Karpas-422 (cell line): ENCODE measurements at regions not wholly inside any gene's neighbourhood (a gene's known extent, or its start where the extent isn't known, plus 50 kb on each side); places are given as distances from the start of the nearest gene placed in this dataset.

Experiments
- DNase-seq: peaks from one replicate; pipeline ENCODE4 v3.0.0-alpha.2; 2015
- H2AFZ ChIP-seq: fragments of 200-600 bp; sonication (generic); 2 replicates; pipeline ENCODE4 v1.6.1; 2014; ENCODE audit warnings: antibody characterized with exemption, low read length, mixed read lengths
- H3K27ac ChIP-seq: fragments of 200-600 bp; sonication (generic); 2 replicates; pipeline ENCODE4 v1.5.1; 2014; ENCODE audit warnings: mild to moderate bottlenecking, low read length, moderate library complexity
- H3K27me3 ChIP-seq: fragments of 200-600 bp; sonication (generic); 2 replicates; pipeline ENCODE4 v1.6.1; 2014; ENCODE audit warnings: low read length, mixed read lengths
- H3K36me3 ChIP-seq: fragments of 200-600 bp; sonication (generic); 2 replicates; pipeline ENCODE4 v1.6.1; 2014; ENCODE audit warnings: low read length, mixed read lengths; ENCODE audit not compliant: insufficient read depth
- H3K4me1 ChIP-seq: fragments of 200-600 bp; sonication (generic); 2 replicates; pipeline ENCODE4 v1.6.1; 2014; ENCODE audit warnings: mild to moderate bottlenecking, low read length, mixed read lengths
- H3K4me2 ChIP-seq: fragments of 200-600 bp; sonication (generic); 2 replicates; pipeline ENCODE4 v1.6.1; 2014; ENCODE audit warnings: low read length, low read depth, mild to moderate bottlenecking; ENCODE audit not compliant: poor library complexity, severe bottlenecking
- H3K4me3 ChIP-seq: fragments of 200-600 bp; sonication (generic); 2 replicates; pipeline ENCODE4 v1.5.1; 2014; ENCODE audit warnings: mild to moderate bottlenecking, antibody characterized with exemption, low read length, mixed read lengths
- H3K79me2 ChIP-seq: fragments of 200-600 bp; sonication (generic); 2 replicates; pipeline ENCODE4 v1.6.1; 2014; ENCODE audit warnings: mild to moderate bottlenecking, low read length, mixed read lengths
- H3K9ac ChIP-seq: fragments of 200-600 bp; sonication (generic); 2 replicates; pipeline ENCODE4 v1.6.0; 2014; ENCODE audit warnings: low read length
- H3K9me2 ChIP-seq: fragments of 200-600 bp; sonication (generic), shearing (Covaris generic); replicated peaks from 2 replicates; pipeline ENCODE4 v1.6.0; 2014; ENCODE audit warnings: mild to moderate bottlenecking, low read length, moderate library complexity; ENCODE audit not compliant: insufficient read depth
- H3K9me3 ChIP-seq: fragments of 300-700, 200-600 bp; sonication (generic); 2 replicates; pipeline ENCODE4 v1.6.1; 2014; ENCODE audit warnings: low read length, mixed read lengths
- H4K20me1 ChIP-seq: fragments of 200-600 bp; sonication (generic); 2 replicates; pipeline ENCODE4 v1.6.1; 2014; ENCODE audit warnings: mild to moderate bottlenecking, antibody characterized with exemption, low read length, low read depth; ENCODE audit not compliant: insufficient read depth

DNA sequence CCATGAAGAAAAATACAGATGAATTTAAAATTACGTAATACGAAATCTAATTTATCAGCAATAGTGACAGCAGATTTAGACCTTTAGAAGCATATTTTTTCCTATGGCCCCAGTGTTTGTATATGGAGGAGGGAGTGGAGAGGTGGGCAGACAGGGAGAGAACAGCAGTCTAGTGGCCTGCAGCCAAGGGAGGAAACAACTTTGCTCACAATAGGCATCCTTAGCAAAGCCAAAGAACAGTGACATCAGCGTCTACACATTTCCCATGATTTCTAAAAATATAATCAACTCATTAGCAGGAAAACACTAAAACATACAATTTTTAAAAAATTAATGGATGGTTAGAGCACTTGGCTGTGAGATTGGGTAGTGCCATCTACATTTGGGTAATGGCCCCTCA lies 622.6 kb upstream of the ATP2B1 start:
- no peaks in the 10 kb centered on the region for H3K4me1 ChIP-seq
- H3K27me3 ChIP-seq: no peaks in the 10 kb centered on the region
- no peak for DNase-seq
- H3K9me2 ChIP-seq: no peaks in the 10 kb centered on the region
- no peak overlapping the region for H2AFZ ChIP-seq
- H3K36me3 ChIP-seq: no peaks in the 10 kb centered on the region
- peaks cover 3% of the 10 kb centered on the region; the same call in 1 of the 2 replicates for H3K9me3 ChIP-seq
- no peaks in the 10 kb centered on the region for H3K79me2 ChIP-seq
- no peak overlapping the region for H3K9ac ChIP-seq
- no peak overlapping the region for H3K4me2 ChIP-seq
- no peak overlapping the region for H3K4me3 ChIP-seq
- no peak overlapping the region for H3K27ac ChIP-seq
- no peaks in the 10 kb centered on the region for H4K20me1 ChIP-seq

DNA sequence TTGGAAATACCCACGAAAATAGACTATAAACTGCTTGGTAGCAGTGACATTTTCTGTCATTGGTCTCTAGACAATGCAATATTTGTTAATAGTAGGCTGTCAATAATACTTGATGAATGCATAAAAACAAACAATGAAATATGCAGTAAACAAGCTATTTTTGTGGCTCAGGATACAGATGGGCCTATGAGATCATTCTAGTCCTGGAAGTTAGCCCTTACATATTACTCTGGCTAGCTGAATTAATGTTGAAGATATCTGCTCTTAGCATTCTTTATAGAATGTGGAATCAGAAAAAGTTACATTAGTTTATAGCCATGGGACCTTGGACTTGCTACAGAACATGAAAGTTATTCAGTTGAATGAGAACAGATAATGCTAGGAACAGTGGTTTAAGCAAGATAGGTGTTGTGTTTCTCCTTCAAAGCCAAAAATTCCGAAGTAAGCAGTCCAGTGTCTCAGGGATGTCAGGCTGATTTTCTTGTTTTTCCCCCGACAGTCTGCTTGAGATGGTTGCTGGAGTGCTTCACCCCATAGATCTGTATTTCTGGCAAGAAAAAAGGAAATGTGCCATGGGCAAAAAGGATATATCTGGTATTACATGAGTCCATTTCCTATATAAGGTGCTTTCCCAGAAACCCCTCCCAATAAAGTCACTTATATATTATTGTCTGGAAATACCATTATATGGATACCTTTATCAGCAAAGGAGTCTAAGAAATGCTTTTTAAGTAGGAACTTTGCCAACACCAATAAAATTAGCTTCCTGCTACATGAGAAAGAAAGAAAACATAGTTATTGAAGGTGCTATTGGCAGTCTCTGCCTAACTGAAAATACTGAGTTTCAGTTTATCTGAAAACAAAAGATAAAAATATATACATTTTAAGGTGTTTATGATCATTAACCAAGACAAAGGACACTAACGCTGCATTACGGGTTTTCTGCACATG lies 619.4 kb upstream of the ATP2B1 start:
- Histone ChIP-seq H3K9ac (no peak overlapping the region), H3K9me3 (no peaks in the 10 kb centered on the region), H3K9me2 (no peaks in the 10 kb centered on the region), H3K27me3 (no peaks in the 10 kb centered on the region), H3K79me2 (no peaks in the 10 kb centered on the region), H3K4me2 (no peak overlapping the region), H3K4me1 (no peaks in the 10 kb centered on the region), H4K20me1 (no peaks in the 10 kb centered on the region), H3K4me3 (no peak overlapping the region), H2AFZ (no peak overlapping the region), H3K36me3 (no peaks in the 10 kb centered on the region), H3K27ac (no peak overlapping the region)
- DNase-seq: no peak

DNA sequence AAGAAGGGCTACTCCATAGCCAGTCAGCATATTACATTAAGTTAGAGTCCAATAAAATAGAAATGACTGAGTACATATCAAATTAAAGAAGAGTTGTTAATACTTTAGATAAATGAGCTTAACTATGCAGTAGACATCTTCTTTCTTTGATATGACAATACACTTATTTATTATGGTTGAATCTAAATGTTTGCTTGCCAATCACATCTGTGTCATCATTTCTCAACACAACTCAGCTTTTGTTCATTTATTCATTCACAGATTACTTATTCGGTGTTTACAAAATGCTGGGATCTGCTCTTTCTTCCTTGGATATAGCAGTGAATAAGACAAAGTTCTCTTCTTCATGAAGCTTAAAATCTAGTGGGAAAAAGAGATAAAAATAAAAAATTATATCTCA lies 614.6 kb upstream of the ATP2B1 start:
- Histone ChIP-seq H3K79me2 (no peaks in the 10 kb centered on the region), H3K9ac (no peak overlapping the region), H3K27me3 (no peaks in the 10 kb centered on the region)

DNA sequence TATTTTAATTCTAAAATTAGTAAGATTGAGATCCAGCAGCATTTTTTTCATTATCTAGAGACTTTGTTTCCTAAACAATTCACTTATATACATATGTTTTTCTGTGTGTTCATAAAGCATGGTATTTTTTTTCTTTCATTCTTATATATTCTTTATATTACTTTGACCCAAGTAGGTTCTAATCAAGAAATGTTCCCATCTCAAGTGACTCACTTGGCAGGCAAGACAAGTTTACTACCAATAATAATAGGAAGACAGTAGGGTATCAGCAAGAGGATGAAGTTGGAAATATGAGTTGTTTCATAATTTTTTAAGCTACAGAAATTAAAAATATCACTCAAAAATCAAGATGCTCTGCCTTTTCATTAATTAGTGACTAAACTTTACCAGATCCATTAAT lies 613.4 kb upstream of the ATP2B1 start:
- no peaks in the 10 kb centered on the region for H4K20me1 ChIP-seq
- no peaks in the 10 kb centered on the region for H3K9me3 ChIP-seq
- no peaks in the 10 kb centered on the region for H3K4me1 ChIP-seq
- H3K27ac ChIP-seq: no peak overlapping the region
- no peak overlapping the region for H3K4me2 ChIP-seq
- H2AFZ ChIP-seq: no peak overlapping the region
- no peaks in the 10 kb centered on the region for H3K79me2 ChIP-seq
- no peaks in the 10 kb centered on the region for H3K27me3 ChIP-seq
- H3K4me3 ChIP-seq: no peak overlapping the region
- no peak for DNase-seq
- no peaks in the 10 kb centered on the region for H3K9me2 ChIP-seq
- no peak overlapping the region for H3K9ac ChIP-seq
- no peaks in the 10 kb centered on the region for H3K36me3 ChIP-seq

More for the DNA sequence above, 614.6 kb upstream of the ATP2B1 start:
- Histone ChIP-seq H3K4me3 (no peak overlapping the region), H4K20me1 (no peaks in the 10 kb centered on the region), H3K4me2 (no peak overlapping the region), H2AFZ (no peak overlapping the region), H3K4me1 (no peaks in the 10 kb centered on the region), H3K27ac (no peak overlapping the region), H3K9me2 (no peaks in the 10 kb centered on the region), H3K9me3 (no peaks in the 10 kb centered on the region), H3K36me3 (no peaks in the 10 kb centered on the region)
- DNase-seq: no peak

DNA sequence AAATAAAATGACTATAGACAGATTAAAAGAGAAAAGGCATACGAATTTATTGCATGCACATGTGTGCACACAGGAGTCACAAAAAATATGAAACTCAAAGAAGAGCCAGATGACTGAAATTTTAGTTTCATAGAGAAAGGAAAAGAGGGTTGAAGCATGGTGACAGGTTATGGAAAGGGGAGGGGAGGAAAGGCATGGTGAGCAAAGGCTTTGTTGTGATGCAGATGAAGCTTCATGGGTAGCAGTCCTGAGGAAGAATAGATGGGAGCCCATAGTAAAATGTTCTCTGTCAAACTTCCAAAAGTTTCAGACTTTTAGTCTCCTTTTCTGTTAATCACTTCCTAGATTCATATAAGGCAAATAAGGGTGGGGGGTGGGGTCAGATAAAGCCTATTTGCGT lies 612.7 kb upstream of the ATP2B1 start:
- no peaks in the 10 kb centered on the region for H3K79me2 ChIP-seq
- H3K4me3 ChIP-seq: no peak overlapping the region
- no peak overlapping the region for H3K27ac ChIP-seq
- DNase-seq: no peak
- no peaks in the 10 kb centered on the region for H3K36me3 ChIP-seq
- no peaks in the 10 kb centered on the region for H3K9me3 ChIP-seq
- H3K4me2 ChIP-seq: no peak overlapping the region
- no peak overlapping the region for H3K9ac ChIP-seq
- H3K4me1 ChIP-seq: no peaks in the 10 kb centered on the region
- no peak overlapping the region for H2AFZ ChIP-seq
- no peaks in the 10 kb centered on the region for H3K9me2 ChIP-seq
- H4K20me1 ChIP-seq: no peaks in the 10 kb centered on the region
- no peaks in the 10 kb centered on the region for H3K27me3 ChIP-seq

DNA sequence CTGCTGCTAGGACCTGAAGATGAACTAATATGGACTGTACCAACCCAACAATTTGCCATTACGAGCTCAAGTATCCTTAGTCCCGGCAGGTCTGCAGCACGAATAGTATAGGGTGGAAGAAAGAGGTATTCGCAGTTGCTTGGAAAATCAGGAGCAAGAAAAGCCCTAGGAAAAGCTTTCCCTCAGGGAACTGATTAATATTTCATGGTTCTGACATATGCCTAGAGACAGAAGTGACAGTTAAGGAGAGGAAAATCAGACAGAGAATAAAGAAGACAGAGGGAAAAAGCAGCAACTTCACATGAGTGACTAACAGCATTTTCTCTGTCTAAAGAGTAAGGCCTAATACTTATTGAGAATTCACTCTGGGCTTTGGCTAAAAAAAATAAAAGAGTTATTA lies 602.9 kb upstream of the ATP2B1 start:
- H3K4me1 ChIP-seq: no peaks in the 10 kb centered on the region
- H2AFZ ChIP-seq: no peak overlapping the region
- no peak overlapping the region for H3K4me3 ChIP-seq
- no peak overlapping the region for H3K4me2 ChIP-seq
- no peaks in the 10 kb centered on the region for H3K79me2 ChIP-seq
- no peak for DNase-seq
- no peaks in the 10 kb centered on the region for H4K20me1 ChIP-seq
- H3K27me3 ChIP-seq: no peaks in the 10 kb centered on the region
- H3K9me2 ChIP-seq: no peaks in the 10 kb centered on the region
- no peaks in the 10 kb centered on the region for H3K36me3 ChIP-seq
- H3K9ac ChIP-seq: no peak overlapping the region
- H3K9me3 ChIP-seq: peaks cover 8% of the 10 kb centered on the region; the same call in 1 of the 2 replicates
- no peak overlapping the region for H3K27ac ChIP-seq

DNA sequence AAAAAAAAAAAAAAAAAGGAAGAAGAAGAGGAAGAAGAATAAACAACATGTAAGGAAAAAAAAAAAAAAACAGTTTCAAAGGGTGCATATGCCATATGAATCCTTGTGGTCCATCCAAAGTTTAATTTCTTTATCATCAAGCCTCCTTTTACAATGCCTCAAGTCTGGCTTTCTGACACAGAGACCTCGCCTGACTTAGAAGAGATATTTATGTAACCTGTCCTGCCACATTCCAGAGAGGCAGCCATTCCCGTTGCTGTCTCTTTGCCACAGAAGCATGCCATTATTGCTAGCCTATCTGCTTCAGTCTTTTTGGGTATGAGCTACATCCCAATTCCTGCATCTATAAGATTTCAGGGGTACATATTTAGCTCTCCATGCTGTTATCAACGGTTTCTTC lies 596.7 kb upstream of the ATP2B1 start:
- no peak overlapping the region for H3K27ac ChIP-seq
- no peaks in the 10 kb centered on the region; the same call in 1 of the 2 replicates for H3K9me3 ChIP-seq
- no peak for DNase-seq
- no peaks in the 10 kb centered on the region for H3K4me1 ChIP-seq
- no peaks in the 10 kb centered on the region for H3K36me3 ChIP-seq
- H3K79me2 ChIP-seq: no peaks in the 10 kb centered on the region
- H3K27me3 ChIP-seq: no peaks in the 10 kb centered on the region
- no peak overlapping the region for H3K9ac ChIP-seq
- no peak overlapping the region for H2AFZ ChIP-seq
- H4K20me1 ChIP-seq: no peaks in the 10 kb centered on the region
- H3K9me2 ChIP-seq: no peaks in the 10 kb centered on the region
- no peak overlapping the region for H3K4me3 ChIP-seq
- H3K4me2 ChIP-seq: no peak overlapping the region

DNA sequence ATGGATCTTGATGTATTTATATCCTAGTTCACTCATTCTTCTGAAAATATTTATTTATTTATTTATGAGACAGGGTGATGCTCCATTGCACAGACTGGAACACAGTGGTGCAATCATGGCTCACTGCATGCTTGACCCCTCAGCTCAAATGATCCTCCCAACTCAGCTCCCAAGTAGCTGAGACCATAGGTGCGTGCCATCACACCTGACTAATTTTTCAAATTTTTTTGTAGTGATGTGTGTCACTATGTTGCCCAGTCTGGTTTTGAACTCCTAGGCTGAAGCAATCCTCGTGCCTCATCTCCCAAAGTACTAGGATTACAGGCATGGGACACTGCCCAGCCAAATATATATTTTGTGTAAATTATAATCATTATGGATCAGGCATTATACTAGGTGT lies 595.6 kb upstream of the ATP2B1 start:
- H4K20me1 ChIP-seq: no peaks in the 10 kb centered on the region
- no peak for DNase-seq

More for the DNA sequence above, 595.6 kb upstream of the ATP2B1 start:
- H3K4me2 ChIP-seq: no peak overlapping the region
- H3K9me2 ChIP-seq: no peaks in the 10 kb centered on the region
- H3K9me3 ChIP-seq: no peaks in the 10 kb centered on the region; the same call in 1 of the 2 replicates
- no peaks in the 10 kb centered on the region for H3K79me2 ChIP-seq
- H3K36me3 ChIP-seq: no peaks in the 10 kb centered on the region
- H3K4me3 ChIP-seq: no peak overlapping the region
- no peak overlapping the region for H2AFZ ChIP-seq
- H3K27me3 ChIP-seq: no peaks in the 10 kb centered on the region
- no peak overlapping the region for H3K27ac ChIP-seq
- H3K4me1 ChIP-seq: no peaks in the 10 kb centered on the region
- H3K9ac ChIP-seq: no peak overlapping the region
